ENCODE measurements at regions not wholly inside any gene's neighbourhood (a gene's known extent, or its start where the extent isn't known, plus 50 kb on each side); places are given as distances from the start of the nearest gene placed in this dataset.

DNA sequence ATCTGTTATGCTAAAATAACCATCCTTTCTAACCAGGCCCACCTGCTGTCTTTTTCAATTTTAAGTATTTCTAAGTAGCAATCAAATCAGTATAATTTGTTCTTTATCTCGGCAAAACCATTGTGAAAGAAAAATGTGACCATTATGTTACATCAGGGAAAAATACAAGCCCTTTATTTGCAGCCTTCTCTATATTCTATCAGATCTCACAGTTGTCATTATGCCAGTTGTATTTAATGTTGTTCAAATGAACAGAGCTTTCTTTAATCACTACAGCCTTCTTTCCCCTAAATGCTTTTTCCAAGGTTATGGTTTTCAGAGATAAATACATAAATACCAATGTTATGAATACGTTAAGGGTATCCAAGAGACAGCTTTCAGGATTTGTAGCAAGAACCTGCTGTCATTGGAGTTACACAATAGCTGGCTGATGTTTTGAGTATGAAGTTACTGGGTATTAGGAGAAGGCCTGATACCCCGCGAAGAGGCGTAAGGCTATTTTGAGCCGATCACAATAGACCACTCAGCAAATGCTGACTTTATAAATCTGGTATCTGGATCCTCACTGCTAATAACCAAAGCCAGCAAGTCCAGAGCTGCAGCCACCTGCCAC is 406.3 kb downstream of the CADM1 start:
- no peak for DNase-seq (ENCODE audit: low read depth)
- no peak overlapping the region for H3K4me3 ChIP-seq (ENCODE audit: low read length)
- TF ChIP-seq CTCF (conservative IDR thresholded peaks at IDR 0.05; ENCODE audit: low read depth, low read length) = no peak

- H3K4me3 ChIP-seq (ENCODE audit: low read length) = no peak overlapping the region
- no peak for DNase-seq (ENCODE audit: low read depth)
- no peak for TF ChIP-seq CTCF (conservative IDR thresholded peaks at IDR 0.05; ENCODE audit: low read depth, low read length)
Observed at GRCh38 chr11:115100706-115101105, 403.5 kb downstream of the CADM1 start.

- DNase-seq (ENCODE audit: low read depth) = no peak
- no peak for TF ChIP-seq CTCF (conservative IDR thresholded peaks at IDR 0.05; ENCODE audit: low read depth, low read length)
- no peak overlapping the region for H3K4me3 ChIP-seq (ENCODE audit: low read length)
Observed at GRCh38 chr11:115103921-115104320, 400.3 kb downstream of the CADM1 start.

GRCh38 chr11:115104851-115105453 is 399.3 kb downstream of the CADM1 start:
- TF ChIP-seq CTCF (conservative IDR thresholded peaks at IDR 0.05; ENCODE audit: low read depth, low read length) = no peak
- no peak for DNase-seq (ENCODE audit: low read depth)
- H3K4me3 ChIP-seq (ENCODE audit: low read length) = no peak overlapping the region

DNA sequence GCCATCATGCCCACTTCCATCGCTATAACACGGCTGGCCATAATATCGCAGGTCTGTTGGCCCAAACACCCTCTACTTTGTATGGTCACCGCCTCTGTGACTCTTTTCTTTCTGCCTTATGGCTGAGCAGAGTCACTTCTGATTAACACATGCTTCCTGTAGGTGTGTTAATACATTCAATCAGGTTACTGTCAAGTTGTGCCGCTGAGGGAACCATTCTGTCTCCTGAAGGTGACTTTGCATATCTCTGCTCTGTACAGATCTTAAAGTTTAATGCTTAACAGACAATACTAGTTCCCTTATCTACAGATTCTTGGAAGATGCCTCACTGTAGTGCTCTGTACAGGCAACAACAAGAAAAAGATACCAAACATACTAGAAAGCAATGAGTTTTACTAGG is 393.1 kb downstream of the CADM1 start:
- TF ChIP-seq CTCF (conservative IDR thresholded peaks at IDR 0.05; ENCODE audit: low read depth, low read length) = no peak
- DNase-seq (ENCODE audit: low read depth) = no peak
- H3K4me3 ChIP-seq (ENCODE audit: low read length) = no peak overlapping the region

GRCh38 chr11:115112754-115113153 is 391.5 kb downstream of the CADM1 start:
- no peak overlapping the region for H3K4me3 ChIP-seq (ENCODE audit: low read length)
- DNase-seq (ENCODE audit: low read depth) = no peak
- no peak for TF ChIP-seq CTCF (conservative IDR thresholded peaks at IDR 0.05; ENCODE audit: low read depth, low read length)

DNA sequence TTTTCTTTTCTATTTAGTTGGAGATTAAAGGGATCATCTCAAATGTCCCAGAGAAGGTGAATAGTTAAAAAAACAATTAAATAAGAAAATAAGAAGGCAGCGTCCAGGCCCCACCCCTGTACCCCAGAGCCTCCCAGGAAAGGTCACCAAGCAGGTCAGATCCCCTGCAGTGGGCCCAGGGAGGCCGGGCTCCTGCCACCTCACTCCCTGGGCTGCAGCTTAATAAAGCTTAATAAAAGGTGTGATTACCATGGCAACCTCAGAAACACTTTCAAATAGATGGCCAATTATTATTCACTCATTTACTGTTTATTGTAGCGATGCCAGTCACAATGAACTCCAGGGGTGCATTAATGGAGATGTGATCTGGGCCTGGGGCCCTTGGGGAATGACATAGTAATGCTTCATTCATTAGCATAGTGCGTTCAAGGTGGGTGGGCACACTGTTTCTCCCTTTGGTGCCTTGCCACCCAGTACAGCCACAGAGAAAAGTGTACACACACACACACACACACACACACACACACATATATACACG is 386.2 kb downstream of the CADM1 start:
- H3K4me3 ChIP-seq (ENCODE audit: low read length) = no peak overlapping the region
- DNase-seq (ENCODE audit: low read depth) = no peak
- TF ChIP-seq CTCF (conservative IDR thresholded peaks at IDR 0.05; ENCODE audit: low read depth, low read length) = no peak
